ENCODE measurements at regions not wholly inside any gene's neighbourhood (a gene's known extent, or its start where the extent isn't known, plus 50 kb on each side); places are given as distances from the start of the nearest gene placed in this dataset.

GRCh38 chr3:177982034-177982433, 554.2 kb upstream of the KCNMB2 start:
- DNase-seq = no peak
- TF ChIP-seq POLR2A (IDR thresholded peaks at IDR 0.05) (no peak), CTCF (IDR thresholded peaks at IDR 0.05) (no peak)
- Histone ChIP-seq H3K4me1 (no peaks in the 10 kb centered on the region), H3K9me3 (no peaks in the 10 kb centered on the region), H3K36me3 (no peaks in the 10 kb centered on the region), H3K27me3 (no peaks in the 10 kb centered on the region), H3K27ac (no peak overlapping the region), H3K4me3 (replicated peaks in 1 of 3) (no peak overlapping the region)
- intact Hi-C loops (cut with DNase I) = no loop called here
- 81 to 95% methylated on average over 1 of the region's 1 CpG for WGBS, 2 donors

GRCh38 chr3:177983320-177983719, 552.9 kb upstream of the KCNMB2 start:
- H3K9me3 ChIP-seq = no peaks in the 10 kb centered on the region
- no peak overlapping the region for H3K4me3 ChIP-seq (replicated peaks in 1 of 3)
- no peak for TF ChIP-seq POLR2A (IDR thresholded peaks at IDR 0.05)
- no peak for TF ChIP-seq CTCF (IDR thresholded peaks at IDR 0.05)
- no peak for DNase-seq
- no peak overlapping the region for H3K27ac ChIP-seq
- H3K27me3 ChIP-seq = no peaks in the 10 kb centered on the region
- 75 to 95% methylated on average over 3 of the region's 3 CpGs for WGBS, 2 donors
- intact Hi-C loops (cut with DNase I) = no loop called here
- no peaks in the 10 kb centered on the region for H3K4me1 ChIP-seq
- no peaks in the 10 kb centered on the region for H3K36me3 ChIP-seq

GRCh38 chr3:177992993-177993970, 543.0 kb upstream of the KCNMB2 start:
- no peak for TF ChIP-seq POLR2A (IDR thresholded peaks at IDR 0.05)
- no peak for TF ChIP-seq CTCF (IDR thresholded peaks at IDR 0.05)
- Histone ChIP-seq H3K27me3 (no peaks in the 10 kb centered on the region), H3K4me1 (no peaks in the 10 kb centered on the region), H3K9me3 (no peaks in the 10 kb centered on the region), H3K27ac (no peak overlapping the region), H3K4me3 (replicated peaks in 1 of 3) (no peak overlapping the region), H3K36me3 (no peaks in the 10 kb centered on the region)
- 89 to 90% methylated on average over 6 of the region's 6 CpGs for WGBS, 2 donors
- intact Hi-C loops (cut with DNase I) = no loop called here
- DNase-seq = no peak

GRCh38 chr3:177994976-177995375, 541.3 kb upstream of the KCNMB2 start:
- no peaks in the 10 kb centered on the region for H3K9me3 ChIP-seq
- H3K27ac ChIP-seq = no peak overlapping the region
- no peak overlapping the region for H3K4me3 ChIP-seq (replicated peaks in 1 of 3)
- no peak for DNase-seq
- no peaks in the 10 kb centered on the region for H3K36me3 ChIP-seq
- H3K4me1 ChIP-seq = no peaks in the 10 kb centered on the region
- no peak for TF ChIP-seq CTCF (IDR thresholded peaks at IDR 0.05)
- no peak for TF ChIP-seq POLR2A (IDR thresholded peaks at IDR 0.05)
- H3K27me3 ChIP-seq = no peaks in the 10 kb centered on the region
- intact Hi-C loops (cut with DNase I) = no loop called here

DNA sequence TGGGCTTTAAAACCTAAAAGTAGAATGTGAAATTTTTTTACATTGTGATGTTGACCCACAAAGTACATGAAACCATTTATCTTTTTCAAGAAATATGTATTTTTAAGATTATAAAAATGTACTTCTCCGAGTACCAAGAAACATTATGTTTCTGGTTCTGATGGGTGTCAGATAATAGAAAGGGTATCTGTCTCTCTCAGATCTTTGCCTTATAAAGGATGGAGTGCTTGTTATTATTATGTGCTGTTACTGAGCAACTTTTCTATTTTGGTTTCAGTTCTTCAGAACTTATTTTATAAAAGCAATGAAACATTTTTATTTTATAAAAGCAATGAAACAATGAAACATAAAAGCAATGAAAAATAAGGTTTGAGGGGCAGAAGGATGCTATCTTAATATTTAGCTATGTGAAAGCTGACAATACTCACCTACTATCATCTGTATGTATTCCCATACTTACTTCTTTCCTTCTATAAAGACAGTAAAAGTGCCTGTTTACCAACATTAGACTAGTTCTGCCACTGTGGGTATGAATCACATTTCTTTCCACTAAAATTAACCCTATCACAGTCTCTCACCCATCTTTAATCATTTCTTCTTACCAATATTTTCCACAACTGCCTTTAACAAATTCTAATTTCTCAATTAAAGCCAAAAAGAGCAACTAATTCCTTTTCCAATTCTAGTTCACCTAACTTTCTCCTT, 540.7 kb upstream of the KCNMB2 start:
- TF ChIP-seq CTCF (IDR thresholded peaks at IDR 0.05) = no peak
- WGBS, 2 donors = 88 to 89% methylated on average over 1 of the region's 1 CpG
- Histone ChIP-seq H3K27ac (no peak overlapping the region), H3K9me3 (no peaks in the 10 kb centered on the region), H3K27me3 (no peaks in the 10 kb centered on the region), H3K4me3 (replicated peaks in 1 of 3) (no peak overlapping the region), H3K36me3 (no peaks in the 10 kb centered on the region), H3K4me1 (no peaks in the 10 kb centered on the region)
- no peak for DNase-seq
- intact Hi-C loops (cut with DNase I) = no loop called here

All from thyroid gland (tissue), 4 donors.